ENCODE measurements at regions not wholly inside any gene's neighbourhood (a gene's known extent, or its start where the extent isn't known, plus 50 kb on each side); places are given as distances from the start of the nearest gene placed in this dataset.

- POLR2A ChIA-PET: no interaction called here
- H3K27me3 Mint-ChIP-seq (ENCODE audit: insufficient read depth, unreplicated experiment): peaks cover 5% of the 10 kb centered on the region
- BruUV-seq (replicated peaks): no TSS peak
- CTCF ChIA-PET: no interaction called here
- H3K4me1 Mint-ChIP-seq (ENCODE audit: low read depth, unreplicated experiment): peaks cover 19% of the 10 kb centered on the region
- H3K27ac Mint-ChIP-seq (ENCODE audit: unreplicated experiment): no peak overlapping the region
- H3K27me3 ChIP-seq (replicated peaks; ENCODE audit: control insufficient read depth, insufficient read depth, low read length): no peaks in the 10 kb centered on the region; the same call in 1 of the 2 replicates
- TF ChIP-seq CTCF (IDR thresholded peaks at IDR 0.05; ENCODE audit: insufficient read depth in 1 of 2, low read depth in 1 of 2, low read length in 1 of 2, severe bottlenecking in 1 of 2, unreplicated experiment in 1 of 2): no peak
- H3K36me3 Mint-ChIP-seq (ENCODE audit: insufficient read depth, unreplicated experiment): no peaks in the 10 kb centered on the region
- no peak overlapping the region for H3K4me3 ChIP-seq (ENCODE audit: low read depth, low read length)
- DNase-seq: no peak
- no peaks in the 10 kb centered on the region for H3K36me3 ChIP-seq (ENCODE audit: control insufficient read depth, insufficient read depth, low read length)
- peaks cover 18% of the 10 kb centered on the region for H3K4me1 ChIP-seq
- H3K9me3 ChIP-seq: no peaks in the 10 kb centered on the region
- intact Hi-C loops (cut with micrococcal nuclease; ENCODE audit: unreplicated experiment): no loop called here
- H3K9me3 Mint-ChIP-seq (ENCODE audit: unreplicated experiment): no peaks in the 10 kb centered on the region
- no peak overlapping the region for H3K4me3 Mint-ChIP-seq (ENCODE audit: unreplicated experiment)
These were observed 383.4 kb downstream of the GATA3 start for GRCh38 chr10:8437896-8438295.

GRCh38 chr10:8438603-8439002 is 384.1 kb downstream of the GATA3 start:
- POLR2A ChIA-PET: no interaction called here
- Histone ChIP-seq H3K4me1 (peaks cover 18% of the 10 kb centered on the region), H3K9me3 (no peaks in the 10 kb centered on the region), H3K27me3 (replicated peaks; ENCODE audit: control insufficient read depth, insufficient read depth, low read length) (no peaks in the 10 kb centered on the region; the same call in 1 of the 2 replicates), H3K4me3 (ENCODE audit: low read depth, low read length) (no peak overlapping the region), H3K36me3 (ENCODE audit: control insufficient read depth, insufficient read depth, low read length) (no peaks in the 10 kb centered on the region)
- DNase-seq: no peak
- Mint-ChIP-seq H3K4me1 (ENCODE audit: low read depth, unreplicated experiment) (peaks cover 19% of the 10 kb centered on the region), H3K36me3 (ENCODE audit: insufficient read depth, unreplicated experiment) (no peaks in the 10 kb centered on the region), H3K27ac (ENCODE audit: unreplicated experiment) (no peak overlapping the region), H3K4me3 (ENCODE audit: unreplicated experiment) (no peak overlapping the region), H3K27me3 (ENCODE audit: insufficient read depth, unreplicated experiment) (peaks cover 5% of the 10 kb centered on the region), H3K9me3 (ENCODE audit: unreplicated experiment) (no peaks in the 10 kb centered on the region)
- intact Hi-C loops (cut with micrococcal nuclease; ENCODE audit: unreplicated experiment): no loop called here
- BruUV-seq (replicated peaks): no TSS peak
- TF ChIP-seq CTCF (IDR thresholded peaks at IDR 0.05; ENCODE audit: insufficient read depth in 1 of 2, low read depth in 1 of 2, low read length in 1 of 2, severe bottlenecking in 1 of 2, unreplicated experiment in 1 of 2): no peak
- CTCF ChIA-PET: no interaction called here

GRCh38 chr10:8439040-8439439 is 384.6 kb downstream of the GATA3 start:
- H3K27ac Mint-ChIP-seq (ENCODE audit: unreplicated experiment): no peak overlapping the region
- H3K9me3 Mint-ChIP-seq (ENCODE audit: unreplicated experiment): no peaks in the 10 kb centered on the region
- intact Hi-C loops (cut with micrococcal nuclease; ENCODE audit: unreplicated experiment): no loop called here
- CTCF ChIA-PET: no interaction called here
- Histone ChIP-seq H3K4me1 (peaks cover 18% of the 10 kb centered on the region), H3K27me3 (replicated peaks; ENCODE audit: control insufficient read depth, insufficient read depth, low read length) (no peaks in the 10 kb centered on the region; the same call in 1 of the 2 replicates), H3K4me3 (ENCODE audit: low read depth, low read length) (no peak overlapping the region), H3K9me3 (no peaks in the 10 kb centered on the region), H3K36me3 (ENCODE audit: control insufficient read depth, insufficient read depth, low read length) (no peaks in the 10 kb centered on the region)
- no TSS peak for BruUV-seq (replicated peaks)
- H3K27me3 Mint-ChIP-seq (ENCODE audit: insufficient read depth, unreplicated experiment): peaks cover 5% of the 10 kb centered on the region
- POLR2A ChIA-PET: no interaction called here
- DNase-seq: no peak
- peaks cover 19% of the 10 kb centered on the region for H3K4me1 Mint-ChIP-seq (ENCODE audit: low read depth, unreplicated experiment)
- TF ChIP-seq CTCF (IDR thresholded peaks at IDR 0.05; ENCODE audit: insufficient read depth in 1 of 2, low read depth in 1 of 2, low read length in 1 of 2, severe bottlenecking in 1 of 2, unreplicated experiment in 1 of 2): no peak
- no peaks in the 10 kb centered on the region for H3K36me3 Mint-ChIP-seq (ENCODE audit: insufficient read depth, unreplicated experiment)
- H3K4me3 Mint-ChIP-seq (ENCODE audit: unreplicated experiment): no peak overlapping the region
